ENCODE measurements at regions not wholly inside any gene's neighbourhood (a gene's known extent, or its start where the extent isn't known, plus 50 kb on each side); places are given as distances from the start of the nearest gene placed in this dataset.

- H3K36me3 Mint-ChIP-seq (ENCODE audit: insufficient read depth) = no peaks in the 10 kb centered on the region
- no peak overlapping the region for H3K4me3 Mint-ChIP-seq (ENCODE audit: low read depth)
- no peak for TF ChIP-seq CTCF (IDR thresholded peaks at IDR 0.05; ENCODE audit: unreplicated experiment)
Observed at GRCh38 chr10:8778713-8779112, 724.2 kb downstream of the GATA3 start.

GRCh38 chr10:8787649-8788048, 733.2 kb downstream of the GATA3 start:
- Mint-ChIP-seq H3K4me3 (ENCODE audit: low read depth) (no peak overlapping the region), H3K27ac (no peak overlapping the region), H3K36me3 (ENCODE audit: insufficient read depth) (peaks cover 2% of the 10 kb centered on the region), H3K27me3 (no peaks in the 10 kb centered on the region), H3K9me3 (ENCODE audit: low read depth) (peaks cover 25% of the 10 kb centered on the region), H3K4me1 (ENCODE audit: low read depth) (peaks cover 11% of the 10 kb centered on the region)
- no peak for TF ChIP-seq CTCF (IDR thresholded peaks at IDR 0.05; ENCODE audit: unreplicated experiment)
- no peak for DNase-seq (ENCODE audit: low spot score, unreplicated experiment)

More at GRCh38 chr10:8778713-8779112, 724.2 kb downstream of the GATA3 start:
- H3K4me1 Mint-ChIP-seq (ENCODE audit: low read depth) = no peaks in the 10 kb centered on the region
- H3K27ac Mint-ChIP-seq = no peak overlapping the region
- H3K9me3 Mint-ChIP-seq (ENCODE audit: low read depth) = no peaks in the 10 kb centered on the region
- no peaks in the 10 kb centered on the region for H3K27me3 Mint-ChIP-seq
- no peak for DNase-seq (ENCODE audit: low spot score, unreplicated experiment)

GRCh38 chr10:8790390-8790789, 735.9 kb downstream of the GATA3 start:
- H3K27ac Mint-ChIP-seq = no peak overlapping the region
- DNase-seq (ENCODE audit: low spot score, unreplicated experiment) = no peak
- peaks cover 11% of the 10 kb centered on the region for H3K4me1 Mint-ChIP-seq (ENCODE audit: low read depth)
- no peak for TF ChIP-seq CTCF (IDR thresholded peaks at IDR 0.05; ENCODE audit: unreplicated experiment)
- H3K9me3 Mint-ChIP-seq (ENCODE audit: low read depth) = peaks cover 25% of the 10 kb centered on the region
- H3K4me3 Mint-ChIP-seq (ENCODE audit: low read depth) = no peak overlapping the region
- peaks cover 2% of the 10 kb centered on the region for H3K36me3 Mint-ChIP-seq (ENCODE audit: insufficient read depth)
- peaks cover 2% of the 10 kb centered on the region for H3K27me3 Mint-ChIP-seq

GRCh38 chr10:8794860-8795259, 740.4 kb downstream of the GATA3 start:
- Mint-ChIP-seq H3K27ac (no peak overlapping the region), H3K4me3 (ENCODE audit: low read depth) (no peak overlapping the region), H3K9me3 (ENCODE audit: low read depth) (no peaks in the 10 kb centered on the region), H3K27me3 (peaks cover 2% of the 10 kb centered on the region), H3K36me3 (ENCODE audit: insufficient read depth) (no peaks in the 10 kb centered on the region), H3K4me1 (ENCODE audit: low read depth) (peaks cover 6% of the 10 kb centered on the region)
- DNase-seq (ENCODE audit: low spot score, unreplicated experiment) = no peak
- no peak for TF ChIP-seq CTCF (IDR thresholded peaks at IDR 0.05; ENCODE audit: unreplicated experiment)

- TF ChIP-seq CTCF (IDR thresholded peaks at IDR 0.05; ENCODE audit: unreplicated experiment) = no peak
- Mint-ChIP-seq H3K4me1 (ENCODE audit: low read depth) (no peaks in the 10 kb centered on the region), H3K27ac (no peak overlapping the region), H3K9me3 (ENCODE audit: low read depth) (no peaks in the 10 kb centered on the region), H3K4me3 (ENCODE audit: low read depth) (no peak overlapping the region), H3K27me3 (no peaks in the 10 kb centered on the region), H3K36me3 (ENCODE audit: insufficient read depth) (no peaks in the 10 kb centered on the region)
- no peak for DNase-seq (ENCODE audit: low spot score, unreplicated experiment)
Observed at GRCh38 chr10:8800426-8800825, 745.9 kb downstream of the GATA3 start.

Measured in progenitor cell of endocrine pancreas (in vitro differentiated cells).